ENCODE measurements at regions not wholly inside any gene's neighbourhood (a gene's known extent, or its start where the extent isn't known, plus 50 kb on each side); places are given as distances from the start of the nearest gene placed in this dataset.

GRCh38 chr4:32163125-32163524, 1443.0 kb downstream of the PCDH7 start:
- Histone ChIP-seq H3K79me2 (ENCODE audit: insufficient read depth, low read length) (no peaks in the 10 kb centered on the region), H2BK20ac (ENCODE audit: low read depth, low read length, poor library complexity, severe bottlenecking) (no peak overlapping the region), H4K91ac (ENCODE audit: insufficient read length, low read depth, low read length) (no peak overlapping the region), H3K27ac (ENCODE audit: insufficient read length, low read depth, low read length) (no peak overlapping the region), H3K18ac (ENCODE audit: insufficient read length, low read depth, low read length) (no peak overlapping the region), H2AK5ac (ENCODE audit: insufficient read length, low read length) (no peak overlapping the region), H3K9me3 (ENCODE audit: control insufficient read depth, low read depth, low read length) (no peaks in the 10 kb centered on the region), H3K23me2 (ENCODE audit: insufficient read length, low read depth, low read length, poor library complexity, severe bottlenecking) (no peaks in the 10 kb centered on the region), H3K79me1 (ENCODE audit: insufficient read depth, low read depth, low read length, poor library complexity, severe bottlenecking) (no peaks in the 10 kb centered on the region), H2BK15ac (ENCODE audit: low read depth, low read length) (no peak overlapping the region), H3K4me1 (ENCODE audit: insufficient read depth, low read length) (no peaks in the 10 kb centered on the region), H3K56ac (ENCODE audit: insufficient read length, low read depth, low read length) (no peak overlapping the region), H2BK5ac (ENCODE audit: insufficient read length, low read length) (no peak overlapping the region), H3T11ph (ENCODE audit: low read length) (no peak overlapping the region), H2BK120ac (ENCODE audit: low read depth, low read length, poor library complexity, severe bottlenecking) (no peak overlapping the region), H4K20me1 (ENCODE audit: control insufficient read depth, insufficient read depth, insufficient read length) (no peaks in the 10 kb centered on the region), H4K5ac (ENCODE audit: insufficient read length, low read depth, low read length) (no peak overlapping the region), H3K4ac (ENCODE audit: low read depth, low read length) (no peak overlapping the region), H3K14ac (ENCODE audit: insufficient read depth, low read length) (no peak overlapping the region), H2BK12ac (ENCODE audit: insufficient read length, low read depth, low read length) (no peak overlapping the region), H3K27me3 (ENCODE audit: insufficient read depth, low read length) (no peaks in the 10 kb centered on the region), H3K4me2 (ENCODE audit: insufficient read depth, insufficient read length, low read length) (no peak overlapping the region), H3K9ac (ENCODE audit: extremely low read depth, insufficient read length, low read length) (no peak overlapping the region), H4K8ac (replicated peaks; ENCODE audit: insufficient read length, low read depth, low read length) (no peak overlapping the region), H2AFZ (ENCODE audit: low read length) (no peak overlapping the region), H3K23ac (ENCODE audit: insufficient read length, low read depth, low read length) (no peak overlapping the region)
- Mint-ChIP-seq H3K4me1 (no peaks in the 10 kb centered on the region), H3K4me3 (no peak overlapping the region), H3K9me3 (no peaks in the 10 kb centered on the region; a peak in 1 of 5 replicates), H3K27ac (no peak overlapping the region), H3K27me3 (ENCODE audit: low read depth) (no peaks in the 10 kb centered on the region), H3K36me3 (ENCODE audit: insufficient read depth in 1 of 3, low read depth in 3 of 3) (no peaks in the 10 kb centered on the region)
- TF ChIP-seq CTCF (conservative IDR thresholded peaks at IDR 0.05) = no peak
- no peak for DNase-seq
- WGBS (ENCODE audit: extremely low coverage, insufficient read length, low lambda C conversion rate) = no CpG with 5 or more reads among the region's 3 CpGs

Measured in H9 (cell line).